Kidney epithelial cell (primary cell): ENCODE measurements at regions not wholly inside any gene's neighbourhood (a gene's known extent, or its start where the extent isn't known, plus 50 kb on each side); places are given as distances from the start of the nearest gene placed in this dataset.
A peak's percentile ranks its signal among the peaks of the same experiment; 100 is the strongest.

Experiments used
- DNase-seq: peaks from one replicate; pipeline ENCODE4 v3.0.0-alpha.2; 2010; ENCODE audit warnings: low read depth
- H3K27me3 ChIP-seq: 2 replicates; pipeline ENCODE4 v1.6.0; 2011; ENCODE audit warnings: low read length; ENCODE audit not compliant: control insufficient read depth, insufficient read depth
- H3K36me3 ChIP-seq: 2 replicates; pipeline ENCODE4 v1.5.1; 2011; ENCODE audit warnings: low read length; ENCODE audit not compliant: control insufficient read depth, insufficient read depth
- H3K4me3 ChIP-seq: 2 replicates; pipeline ENCODE4 v1.5.1; 2011; ENCODE audit warnings: low read depth, mild to moderate bottlenecking, control low read depth, low read length
- TF ChIP-seq, protein P1 (sequence below): IDR thresholded peaks from 2 replicates; pipeline ENCODE4 v1.5.1; 2011; ENCODE audit warnings: mild to moderate bottlenecking, moderate library complexity, low read length, control low read depth, inconsistent platforms; ENCODE audit not compliant: insufficient read depth, poor library complexity, severe bottlenecking

DNA sequence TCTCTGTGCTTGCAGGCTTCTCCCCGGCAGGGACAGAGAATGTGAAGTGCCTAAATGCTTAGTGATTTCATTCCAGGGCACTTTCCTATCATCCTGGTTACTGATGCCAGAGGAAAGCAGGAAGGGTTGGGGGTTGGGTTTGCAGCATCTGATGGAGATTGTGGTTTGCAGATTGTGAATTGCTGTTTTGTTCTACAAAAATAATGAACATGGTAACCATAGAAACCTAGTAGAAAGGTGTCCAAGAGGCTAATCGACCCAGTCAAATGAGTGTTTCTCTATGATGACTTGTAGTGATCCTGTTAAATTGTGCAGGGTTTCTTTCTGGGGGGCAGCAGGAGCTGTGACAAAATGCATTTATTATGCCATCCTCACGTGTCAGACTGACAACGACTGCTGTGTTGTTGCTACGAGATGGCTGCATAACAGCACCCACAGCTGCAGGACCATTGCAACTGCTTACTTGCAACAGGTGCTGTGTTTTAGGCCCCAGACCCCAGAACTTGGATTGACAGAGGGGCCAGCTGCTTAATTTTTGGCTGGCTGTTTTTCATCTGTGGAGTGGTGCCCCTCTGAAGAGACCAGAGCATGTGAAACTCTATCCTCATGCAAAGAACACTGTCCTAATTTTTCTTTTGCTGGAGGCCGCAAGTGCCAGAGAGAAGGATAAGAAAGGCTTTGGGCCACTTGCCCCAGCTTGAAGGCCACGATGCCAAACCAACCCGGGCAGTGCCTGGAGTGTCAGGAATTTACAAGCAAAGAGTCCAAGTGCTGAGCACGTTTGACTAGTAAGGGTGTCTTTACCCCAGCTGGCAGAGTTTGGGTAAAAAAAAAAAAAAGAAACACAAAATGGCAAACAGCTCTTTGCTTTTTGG lies 397.8 kb downstream of the GADD45G start:
- Histone ChIP-seq H3K36me3 (no peaks in the 10 kb centered on the region), H3K4me3 (no peak overlapping the region), H3K27me3 (no peaks in the 10 kb centered on the region)
- DNase-seq, result no peak
- TF ChIP-seq, protein P1, sequence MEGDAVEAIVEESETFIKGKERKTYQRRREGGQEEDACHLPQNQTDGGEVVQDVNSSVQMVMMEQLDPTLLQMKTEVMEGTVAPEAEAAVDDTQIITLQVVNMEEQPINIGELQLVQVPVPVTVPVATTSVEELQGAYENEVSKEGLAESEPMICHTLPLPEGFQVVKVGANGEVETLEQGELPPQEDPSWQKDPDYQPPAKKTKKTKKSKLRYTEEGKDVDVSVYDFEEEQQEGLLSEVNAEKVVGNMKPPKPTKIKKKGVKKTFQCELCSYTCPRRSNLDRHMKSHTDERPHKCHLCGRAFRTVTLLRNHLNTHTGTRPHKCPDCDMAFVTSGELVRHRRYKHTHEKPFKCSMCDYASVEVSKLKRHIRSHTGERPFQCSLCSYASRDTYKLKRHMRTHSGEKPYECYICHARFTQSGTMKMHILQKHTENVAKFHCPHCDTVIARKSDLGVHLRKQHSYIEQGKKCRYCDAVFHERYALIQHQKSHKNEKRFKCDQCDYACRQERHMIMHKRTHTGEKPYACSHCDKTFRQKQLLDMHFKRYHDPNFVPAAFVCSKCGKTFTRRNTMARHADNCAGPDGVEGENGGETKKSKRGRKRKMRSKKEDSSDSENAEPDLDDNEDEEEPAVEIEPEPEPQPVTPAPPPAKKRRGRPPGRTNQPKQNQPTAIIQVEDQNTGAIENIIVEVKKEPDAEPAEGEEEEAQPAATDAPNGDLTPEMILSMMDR, result no peak

DNA sequence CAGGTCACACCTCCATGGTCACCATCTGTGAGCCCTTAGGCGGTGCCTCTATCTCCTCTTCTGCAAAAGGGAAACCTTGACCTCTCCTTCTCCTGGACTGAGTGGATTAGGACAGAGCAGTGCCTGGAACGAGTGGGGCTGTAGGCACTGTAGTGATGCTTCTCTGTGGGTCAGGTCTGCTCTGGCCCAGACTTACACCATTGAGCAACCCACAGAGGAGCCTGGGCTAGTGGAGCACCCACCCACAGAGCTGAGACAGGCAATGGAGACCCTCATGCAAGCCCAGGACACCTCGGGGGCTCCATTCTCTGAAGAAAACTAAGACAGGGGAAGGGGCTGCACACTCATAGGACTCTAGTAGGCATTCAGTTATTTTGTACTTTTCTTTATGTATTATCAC lies 400.6 kb downstream of the GADD45G start:
- H3K27me3 ChIP-seq, result no peaks in the 10 kb centered on the region
- DNase-seq, result no peak
- H3K36me3 ChIP-seq, result no peaks in the 10 kb centered on the region
- TF ChIP-seq, protein P1, result no peak
- no peak overlapping the region for H3K4me3 ChIP-seq

DNA sequence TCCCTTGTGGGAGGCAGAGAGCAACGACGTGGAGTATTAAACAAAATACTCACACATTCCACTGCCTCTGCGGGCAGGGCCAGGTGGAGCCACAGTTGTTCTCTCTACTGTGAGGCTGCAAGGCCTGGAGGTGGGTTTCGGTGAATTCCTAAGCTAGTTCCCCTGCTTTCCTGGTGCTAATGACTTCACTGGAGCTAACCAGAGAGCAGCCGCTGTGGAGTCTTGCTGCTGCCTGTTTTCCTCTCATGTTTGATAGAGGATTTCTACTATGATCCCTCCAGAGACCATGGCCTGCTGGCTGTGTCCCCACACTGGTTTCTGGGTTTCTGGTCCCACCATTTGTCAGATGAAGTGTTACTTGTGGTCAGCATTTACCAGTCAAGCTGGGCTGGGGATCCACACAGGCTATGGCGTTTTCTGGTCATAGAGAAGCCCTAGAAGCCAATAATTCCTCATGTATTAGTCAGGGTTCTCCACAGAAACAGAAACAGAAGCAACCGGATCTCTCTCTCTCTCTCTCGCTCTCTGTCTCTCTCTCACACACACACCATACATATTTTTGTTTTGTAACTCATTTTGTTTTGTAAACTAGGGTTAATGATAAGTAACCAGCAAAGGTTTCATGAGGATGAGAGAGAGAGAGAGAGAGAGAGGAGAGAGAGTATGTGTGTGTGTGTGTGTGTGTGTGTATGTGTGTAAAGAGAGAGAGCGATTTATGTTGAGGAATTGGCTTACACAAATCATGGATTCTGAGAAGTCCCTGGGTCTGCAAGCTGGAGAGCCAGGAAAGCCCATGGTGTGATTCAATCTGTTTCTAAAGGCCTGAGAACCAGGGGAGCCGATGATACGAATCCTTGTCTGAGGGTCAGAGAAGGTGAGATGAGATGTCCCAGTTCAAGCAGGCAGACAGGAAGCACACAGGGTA lies 403.0 kb downstream of the GADD45G start:
- Histone ChIP-seq H3K4me3 (no peak overlapping the region), H3K36me3 (no peaks in the 10 kb centered on the region), H3K27me3 (no peaks in the 10 kb centered on the region)
- peak; percentile 58 for DNase-seq
- TF ChIP-seq, protein P1, result no peak

DNA sequence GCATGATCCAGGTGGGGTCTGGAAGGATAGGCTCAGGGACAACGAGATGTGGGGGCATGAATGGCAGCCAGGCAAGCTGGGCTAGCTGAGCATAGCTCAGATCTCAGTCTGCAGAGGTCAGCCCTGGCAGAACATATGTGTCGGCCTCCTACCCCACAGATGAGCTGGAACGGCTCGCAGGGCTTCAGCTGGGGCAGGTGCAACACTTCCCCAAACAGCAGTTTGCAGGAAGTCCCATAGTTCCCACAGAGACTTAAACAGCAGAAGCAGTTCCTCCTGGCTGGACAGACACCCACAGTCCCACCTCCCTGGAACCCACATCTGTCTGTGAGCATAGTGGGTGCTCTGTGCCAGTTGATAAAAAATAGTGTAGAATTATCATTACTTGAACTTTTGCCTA lies 404.6 kb downstream of the GADD45G start:
- TF ChIP-seq, protein P1, result no peak

GRCh38 chr9:90010793-90011192 lies 406.0 kb downstream of the GADD45G start:
- H3K4me3 ChIP-seq, result no peak overlapping the region
- DNase-seq, result no peak
- H3K36me3 ChIP-seq, result no peaks in the 10 kb centered on the region
- TF ChIP-seq, protein P1, result no peak
- no peaks in the 10 kb centered on the region for H3K27me3 ChIP-seq

More for the DNA sequence above, 404.6 kb downstream of the GADD45G start:
- Histone ChIP-seq H3K27me3 (no peaks in the 10 kb centered on the region), H3K36me3 (no peaks in the 10 kb centered on the region), H3K4me3 (no peak overlapping the region)
- DNase-seq, result no peak
